ENCODE measurements at regions not wholly inside any gene's neighbourhood (a gene's known extent, or its start where the extent isn't known, plus 50 kb on each side); places are given as distances from the start of the nearest gene placed in this dataset.

GRCh38 chr12:31822761-31823160 lies 93.9 kb upstream of the AMN1 start:
- H3K4me3 ChIP-seq (ENCODE audit: low read depth, low read length) = no peak overlapping the region
- in situ Hi-C loops (cut with HindIII; ENCODE audit: low pct_ligation_motif_present, low sequenced_read_pairs) = no loop called here
- TF ChIP-seq CTCF (IDR thresholded peaks at IDR 0.05; ENCODE audit: low read depth, low read length, missing control alignments) = no peak

GRCh38 chr12:31821484-31821883 lies 92.7 kb upstream of the AMN1 start:
- in situ Hi-C loops (cut with HindIII; ENCODE audit: low pct_ligation_motif_present, low sequenced_read_pairs) = no loop called here
- Histone ChIP-seq H3K4me3 (ENCODE audit: low read depth, low read length) (no peak overlapping the region), H3K27ac (no peak overlapping the region), H3K36me3 (replicated peaks) (no peaks in the 10 kb centered on the region), H3K27me3 (replicated peaks) (no peaks in the 10 kb centered on the region)
- no peak for TF ChIP-seq CTCF (IDR thresholded peaks at IDR 0.05; ENCODE audit: low read depth, low read length, missing control alignments)
- no peak for DNase-seq

More at GRCh38 chr12:31822761-31823160, 93.9 kb upstream of the AMN1 start:
- DNase-seq = no peak
- Histone ChIP-seq H3K27ac (no peak overlapping the region), H3K36me3 (replicated peaks) (no peaks in the 10 kb centered on the region), H3K27me3 (replicated peaks) (no peaks in the 10 kb centered on the region)

- no peak for DNase-seq
- no peak for TF ChIP-seq CTCF (IDR thresholded peaks at IDR 0.05; ENCODE audit: low read depth, low read length, missing control alignments)
- in situ Hi-C loops (cut with HindIII; ENCODE audit: low pct_ligation_motif_present, low sequenced_read_pairs) = no loop called here
- Histone ChIP-seq H3K4me3 (ENCODE audit: low read depth, low read length) (no peak overlapping the region), H3K27me3 (replicated peaks) (no peaks in the 10 kb centered on the region), H3K36me3 (replicated peaks) (no peaks in the 10 kb centered on the region), H3K27ac (no peak overlapping the region)
Observed at GRCh38 chr12:31820832-31821231, 92.0 kb upstream of the AMN1 start.

GRCh38 chr12:31819427-31819826 lies 90.6 kb upstream of the AMN1 start:
- H3K27ac ChIP-seq = no peak overlapping the region
- no peaks in the 10 kb centered on the region for H3K36me3 ChIP-seq (replicated peaks)
- DNase-seq = no peak
- in situ Hi-C loops (cut with HindIII; ENCODE audit: low pct_ligation_motif_present, low sequenced_read_pairs) = no loop called here
- H3K27me3 ChIP-seq (replicated peaks) = no peaks in the 10 kb centered on the region
- no peak overlapping the region for H3K4me3 ChIP-seq (ENCODE audit: low read depth, low read length)
- TF ChIP-seq CTCF (IDR thresholded peaks at IDR 0.05; ENCODE audit: low read depth, low read length, missing control alignments) = no peak

- no peak for TF ChIP-seq CTCF (IDR thresholded peaks at IDR 0.05; ENCODE audit: low read depth, low read length, missing control alignments)
- Histone ChIP-seq H3K4me3 (ENCODE audit: low read depth, low read length) (no peak overlapping the region), H3K27me3 (replicated peaks) (no peaks in the 10 kb centered on the region), H3K27ac (no peak overlapping the region), H3K36me3 (replicated peaks) (no peaks in the 10 kb centered on the region)
- in situ Hi-C loops (cut with HindIII; ENCODE audit: low pct_ligation_motif_present, low sequenced_read_pairs) = no loop called here
- DNase-seq = no peak
Observed at GRCh38 chr12:31818623-31819268, 89.9 kb upstream of the AMN1 start.

GRCh38 chr12:31817120-31817519 lies 88.3 kb upstream of the AMN1 start:
- Histone ChIP-seq H3K36me3 (replicated peaks) (no peaks in the 10 kb centered on the region), H3K27ac (no peak overlapping the region), H3K27me3 (replicated peaks) (no peaks in the 10 kb centered on the region), H3K4me3 (ENCODE audit: low read depth, low read length) (no peak overlapping the region)
- no peak for TF ChIP-seq CTCF (IDR thresholded peaks at IDR 0.05; ENCODE audit: low read depth, low read length, missing control alignments)
- in situ Hi-C loops (cut with HindIII; ENCODE audit: low pct_ligation_motif_present, low sequenced_read_pairs) = no loop called here
- DNase-seq = no peak
